ENCODE measurements at regions not wholly inside any gene's neighbourhood (a gene's known extent, or its start where the extent isn't known, plus 50 kb on each side); places are given as distances from the start of the nearest gene placed in this dataset.

DNA sequence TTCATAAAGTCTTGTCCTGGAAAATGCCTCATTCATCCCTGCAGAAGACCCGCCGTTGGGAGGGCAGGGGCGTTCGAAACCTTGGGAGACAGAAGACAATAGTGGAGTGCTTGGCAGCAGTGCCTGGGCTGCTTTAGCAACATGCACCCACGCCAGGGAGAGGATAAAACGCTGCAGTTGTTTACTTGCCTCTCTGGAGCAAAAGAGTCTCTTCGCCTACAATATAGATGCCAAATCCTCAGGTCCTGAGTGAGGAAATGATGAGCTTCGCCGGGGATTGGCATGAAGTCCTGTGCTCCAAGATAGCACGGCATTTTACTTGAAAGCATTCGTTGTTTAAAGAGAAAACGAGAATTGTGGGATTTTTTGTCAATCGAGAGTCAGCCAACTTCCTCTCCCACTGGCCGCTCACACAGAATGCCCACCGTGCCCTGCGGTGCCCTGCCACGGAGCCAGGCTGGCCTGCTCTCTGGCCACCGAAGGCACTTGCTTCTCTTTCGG, 152.5 kb upstream of the POU3F3 start:
- TF ChIP-seq, protein P1, sequence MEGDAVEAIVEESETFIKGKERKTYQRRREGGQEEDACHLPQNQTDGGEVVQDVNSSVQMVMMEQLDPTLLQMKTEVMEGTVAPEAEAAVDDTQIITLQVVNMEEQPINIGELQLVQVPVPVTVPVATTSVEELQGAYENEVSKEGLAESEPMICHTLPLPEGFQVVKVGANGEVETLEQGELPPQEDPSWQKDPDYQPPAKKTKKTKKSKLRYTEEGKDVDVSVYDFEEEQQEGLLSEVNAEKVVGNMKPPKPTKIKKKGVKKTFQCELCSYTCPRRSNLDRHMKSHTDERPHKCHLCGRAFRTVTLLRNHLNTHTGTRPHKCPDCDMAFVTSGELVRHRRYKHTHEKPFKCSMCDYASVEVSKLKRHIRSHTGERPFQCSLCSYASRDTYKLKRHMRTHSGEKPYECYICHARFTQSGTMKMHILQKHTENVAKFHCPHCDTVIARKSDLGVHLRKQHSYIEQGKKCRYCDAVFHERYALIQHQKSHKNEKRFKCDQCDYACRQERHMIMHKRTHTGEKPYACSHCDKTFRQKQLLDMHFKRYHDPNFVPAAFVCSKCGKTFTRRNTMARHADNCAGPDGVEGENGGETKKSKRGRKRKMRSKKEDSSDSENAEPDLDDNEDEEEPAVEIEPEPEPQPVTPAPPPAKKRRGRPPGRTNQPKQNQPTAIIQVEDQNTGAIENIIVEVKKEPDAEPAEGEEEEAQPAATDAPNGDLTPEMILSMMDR (IDR thresholded peaks at IDR 0.05): no peak
- TF ChIP-seq POLR2A (IDR thresholded peaks at IDR 0.05): no peak

Measured in uterus (tissue), 2 donors.